OCI-LY1 (cell line): ENCODE measurements at regions not wholly inside any gene's neighbourhood (a gene's known extent, or its start where the extent isn't known, plus 50 kb on each side); places are given as distances from the start of the nearest gene placed in this dataset.

ENCODE experiments used
- H2AFZ ChIP-seq: fragments of 200-600 bp; sonication (generic), shearing (Covaris generic); 2 replicates; pipeline ENCODE4 v1.6.0; 2014; ENCODE audit warnings: antibody characterized with exemption, mild to moderate bottlenecking, low read length
- H3F3A ChIP-seq: fragments of 200-600 bp; sonication (generic), shearing (Covaris generic); 2 replicates; pipeline ENCODE4 v1.6.0; 2014; ENCODE audit warnings: mild to moderate bottlenecking, antibody characterized with exemption, low read length, moderate library complexity; ENCODE audit not compliant: insufficient read depth
- H3K27ac ChIP-seq: fragments of 200-600 bp; sonication (generic); 2 replicates; pipeline ENCODE4 v1.5.1; 2014; ENCODE audit warnings: low read length, mixed run types, mild to moderate bottlenecking, low read depth; ENCODE audit not compliant: poor library complexity, severe bottlenecking
- H3K27me3 ChIP-seq: fragments of 200-600 bp; sonication (generic); 2 replicates; pipeline ENCODE4 v1.6.0; 2014; ENCODE audit warnings: antibody characterized with exemption, mild to moderate bottlenecking, low read length, moderate library complexity; ENCODE audit not compliant: insufficient read depth
- H3K36me3 ChIP-seq: fragments of 200-600 bp; sonication (generic); 2 replicates; pipeline ENCODE4 v1.6.1; 2014; ENCODE audit warnings: mild to moderate bottlenecking, antibody characterized with exemption, low read length, moderate library complexity, mixed read lengths; ENCODE audit not compliant: insufficient read depth
- H3K4me1 ChIP-seq: fragments of 200-600 bp; sonication (generic); 2 replicates; pipeline ENCODE4 v1.5.1; 2014; ENCODE audit warnings: mild to moderate bottlenecking, low read length, moderate library complexity; ENCODE audit not compliant: insufficient read depth, severe bottlenecking
- H3K4me2 ChIP-seq: fragments of 200-600 bp; sonication (generic), shearing (Covaris generic); 2 replicates; pipeline ENCODE4 v1.6.1; 2014; ENCODE audit warnings: low read length
- H3K4me3 ChIP-seq: fragments of 200-600 bp; sonication (generic); 2 replicates; pipeline ENCODE4 v1.5.1; 2014; ENCODE audit warnings: low read length, low read depth, mild to moderate bottlenecking, mixed read lengths; ENCODE audit not compliant: poor library complexity, severe bottlenecking
- H3K79me2 ChIP-seq: fragments of 200-600 bp; shearing (Covaris generic); 2 replicates; pipeline ENCODE4 v1.6.1; 2016; ENCODE audit warnings: mixed run types, low read length, mixed read lengths; ENCODE audit not compliant: insufficient read depth
- H3K9ac ChIP-seq: fragments of 200-600 bp; sonication (generic), shearing (Covaris generic); 2 replicates; pipeline ENCODE4 v1.6.1; 2014; ENCODE audit warnings: mild to moderate bottlenecking, low read length, mixed read lengths
- H3K9me2 ChIP-seq: fragments of 200-600 bp; sonication (generic), shearing (Covaris generic); 2 replicates; pipeline ENCODE4 v1.6.1; 2014; ENCODE audit warnings: low read depth, mild to moderate bottlenecking, low read length, mixed read lengths
- H3K9me3 ChIP-seq: fragments of 200-600 bp; shearing (Covaris generic); 2 replicates; pipeline ENCODE4 v1.6.1; 2014; ENCODE audit warnings: low read length, mixed read lengths
- H4K20me1 ChIP-seq: fragments of 200-600 bp; sonication (generic), shearing (Covaris generic); 2 replicates; pipeline ENCODE4 v1.6.0; 2016; ENCODE audit warnings: mild to moderate bottlenecking, low read length; ENCODE audit not compliant: insufficient read depth
- CTCF ChIP-seq: fragments of 200-600 bp; sonication (generic), shearing (Covaris generic); IDR thresholded peaks from 2 replicates; pipeline ENCODE4 v1.5.1; 2017; ENCODE audit warnings: mild to moderate bottlenecking, antibody characterized with exemption, low read length, moderate library complexity, mixed read lengths
- EZH2 ChIP-seq: fragments of 200-600 bp; sonication (generic), shearing (Covaris generic); IDR thresholded peaks from 2 replicates; pipeline ENCODE4 v1.8.0; 2017; ENCODE audit warnings: borderline replicate concordance, mixed run types, mild to moderate bottlenecking, antibody characterized with exemption, low read length, moderate library complexity, mixed read lengths

DNA sequence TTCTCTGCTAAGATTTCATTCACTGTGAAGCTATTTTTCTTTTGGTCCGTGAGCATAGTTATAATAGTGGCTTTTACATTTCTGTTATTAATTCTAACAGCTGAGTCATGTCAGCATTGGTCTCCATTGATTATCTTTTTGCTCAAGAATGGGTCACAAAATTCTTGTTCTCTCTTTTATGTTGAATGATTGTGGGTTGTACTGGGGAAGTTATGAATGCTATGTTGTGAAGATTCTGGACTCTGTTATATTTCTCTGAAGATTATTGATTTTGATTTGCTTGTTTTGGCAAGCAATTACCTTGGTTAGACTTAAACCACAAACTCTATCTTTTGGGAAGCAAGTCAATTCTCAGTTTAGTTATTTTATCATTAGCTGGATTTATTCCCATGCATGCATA is 98.8 kb downstream of the IRX5 start:
- Histone ChIP-seq H4K20me1 (no peaks in the 10 kb centered on the region), H3K79me2 (no peaks in the 10 kb centered on the region), H3K4me3 (no peak overlapping the region), H3K9ac (no peak overlapping the region), H3K9me2 (no peaks in the 10 kb centered on the region), H3K36me3 (no peaks in the 10 kb centered on the region), H3K27me3 (no peaks in the 10 kb centered on the region), H2AFZ (no peak overlapping the region), H3K4me2 (no peak overlapping the region), H3K4me1 (no peaks in the 10 kb centered on the region), H3K27ac (no peak overlapping the region), H3K9me3 (no peaks in the 10 kb centered on the region), H3F3A (no peaks in the 10 kb centered on the region)
- TF ChIP-seq EZH2 (no peak), CTCF (no peak)

- no peak overlapping the region for H3K9ac ChIP-seq
- TF ChIP-seq CTCF (no peak), EZH2 (no peak)
- H3K4me2 ChIP-seq: no peak overlapping the region
- H3K4me1 ChIP-seq: no peaks in the 10 kb centered on the region
- H3K4me3 ChIP-seq: no peak overlapping the region
- no peaks in the 10 kb centered on the region for H3K9me2 ChIP-seq
- H3K27me3 ChIP-seq: no peaks in the 10 kb centered on the region
- no peak overlapping the region for H2AFZ ChIP-seq
- no peaks in the 10 kb centered on the region for H3K79me2 ChIP-seq
- no peaks in the 10 kb centered on the region for H3K9me3 ChIP-seq
- H3K27ac ChIP-seq: no peak overlapping the region
- no peaks in the 10 kb centered on the region for H3K36me3 ChIP-seq
- no peaks in the 10 kb centered on the region for H4K20me1 ChIP-seq
- H3F3A ChIP-seq: no peaks in the 10 kb centered on the region
These were observed 100.3 kb downstream of the IRX5 start for GRCh38 chr16:55030944-55031343.

- Histone ChIP-seq H3K9me3 (no peaks in the 10 kb centered on the region), H3K4me2 (no peak overlapping the region), H3K9me2 (no peaks in the 10 kb centered on the region), H3K4me1 (no peaks in the 10 kb centered on the region), H3K9ac (no peak overlapping the region), H3K27me3 (no peaks in the 10 kb centered on the region), H3F3A (no peaks in the 10 kb centered on the region), H3K79me2 (no peaks in the 10 kb centered on the region), H3K27ac (no peak overlapping the region), H4K20me1 (no peaks in the 10 kb centered on the region), H3K4me3 (no peak overlapping the region), H2AFZ (no peak overlapping the region), H3K36me3 (no peaks in the 10 kb centered on the region)
- TF ChIP-seq EZH2 (no peak), CTCF (no peak)
These were observed 100.8 kb downstream of the IRX5 start for GRCh38 chr16:55031481-55031880.
